MM.1S (cell line): ENCODE measurements at regions not wholly inside any gene's neighbourhood (a gene's known extent, or its start where the extent isn't known, plus 50 kb on each side); places are given as distances from the start of the nearest gene placed in this dataset.
A peak's percentile ranks its signal among the peaks of the same experiment; 100 is the strongest.
"Not testable (repeated sequence)": the region's sequence is repeated elsewhere in the genome, so short reads cannot be mapped to it uniquely, and the experiment has no call there.

Experiments used
- DNase-seq: peaks from one replicate; pipeline ENCODE4 v3.0.0-alpha.2; 2015
- H2AFZ ChIP-seq: fragments of 300-600 bp; sonication (generic); 2 replicates; pipeline ENCODE4 v1.6.0; 2016; ENCODE audit warnings: antibody characterized with exemption, low read length
- H3F3A ChIP-seq: fragments of 300-600 bp; sonication (generic); 2 replicates; pipeline ENCODE4 v1.6.1; 2016; ENCODE audit warnings: mild to moderate bottlenecking, antibody characterized with exemption, low read length, moderate library complexity, mixed read lengths; ENCODE audit not compliant: insufficient read depth
- H3K27ac ChIP-seq: fragments of 300-600 bp; sonication (generic); 2 replicates; pipeline ENCODE4 v1.5.1; 2016; ENCODE audit warnings: mild to moderate bottlenecking, low read length
- H3K27me3 ChIP-seq: fragments of 300-600 bp; sonication (generic); replicated peaks from 2 replicates; pipeline ENCODE4 v1.6.0; 2016; ENCODE audit warnings: low read length; ENCODE audit not compliant: insufficient read depth
- H3K36me3 ChIP-seq: fragments of 300-600 bp; sonication (generic); replicated peaks from 2 replicates; pipeline ENCODE4 v1.6.1; 2016; ENCODE audit warnings: mild to moderate bottlenecking, low read length, mixed read lengths; ENCODE audit not compliant: insufficient read depth
- H3K4me1 ChIP-seq: fragments of 300-600 bp; sonication (generic); 2 replicates; pipeline ENCODE4 v1.6.1; 2016; ENCODE audit warnings: low read length, mixed read lengths
- H3K4me2 ChIP-seq: fragments of 300-600 bp; sonication (generic); 2 replicates; pipeline ENCODE4 v1.6.0; 2016; ENCODE audit warnings: low read depth, low read length
- H3K4me3 ChIP-seq: fragments of 300-600 bp; sonication (generic); 2 replicates; pipeline ENCODE4 v1.5.1; 2016; ENCODE audit warnings: low read length, mixed read lengths
- H3K79me2 ChIP-seq: fragments of 300-600 bp; sonication (generic); 2 replicates; pipeline ENCODE4 v1.6.1; 2016; ENCODE audit warnings: mixed run types, low read length, mixed read lengths
- H3K9ac ChIP-seq: fragments of 300-600 bp; sonication (generic); 2 replicates; pipeline ENCODE4 v1.6.1; 2016; ENCODE audit warnings: low read length, mixed read lengths
- H3K9me2 ChIP-seq: fragments of 300-600 bp; sonication (generic); replicated peaks from 2 replicates; pipeline ENCODE4 v1.6.1; 2016; ENCODE audit warnings: mild to moderate bottlenecking, low read length, mixed read lengths; ENCODE audit not compliant: insufficient read depth
- H3K9me3 ChIP-seq: fragments of 300-600 bp; sonication (generic); replicated peaks from 2 replicates; pipeline ENCODE4 v1.6.1; 2016; ENCODE audit warnings: mild to moderate bottlenecking, low read length, mixed read lengths; ENCODE audit not compliant: insufficient read depth
- H4K20me1 ChIP-seq: fragments of 300-600 bp; sonication (generic); 2 replicates; pipeline ENCODE4 v1.6.1; 2016; ENCODE audit warnings: mild to moderate bottlenecking, low read length, moderate library complexity, mixed read lengths; ENCODE audit not compliant: insufficient read depth
- CTCF ChIP-seq: fragments of 300-600 bp; sonication (generic); IDR thresholded peaks from 2 replicates; pipeline ENCODE4 v1.5.1; 2016; ENCODE audit warnings: antibody characterized with exemption, low read length, mixed read lengths
- EZH2 ChIP-seq: fragments of 300-600 bp; sonication (generic); optimal IDR thresholded peaks from 2 replicates; pipeline ENCODE3; 2017; ENCODE audit warnings: low read depth, mild to moderate bottlenecking, antibody characterized with exemption, low read length, mixed read lengths
- EZH2phosphoT487 ChIP-seq: fragments of 300-600 bp; sonication (generic); IDR thresholded peaks from 2 replicates; pipeline ENCODE4 v1.6.1; 2018; ENCODE audit warnings: antibody characterized with exemption, low read length

GRCh38 chr1:197841158-197841557 is 61.3 kb upstream of the C1orf53 start:
- no peaks in the 10 kb centered on the region for H3K79me2 ChIP-seq
- H3K27me3 ChIP-seq = no peaks in the 10 kb centered on the region
- H3K9me2 ChIP-seq = no peaks in the 10 kb centered on the region
- H3K36me3 ChIP-seq = no peaks in the 10 kb centered on the region
- no peak overlapping the region for H3K27ac ChIP-seq
- H4K20me1 ChIP-seq = no peaks in the 10 kb centered on the region
- H3K9ac ChIP-seq = no peak overlapping the region
- H2AFZ ChIP-seq = no peak overlapping the region
- DNase-seq = no peak
- H3F3A ChIP-seq = no peaks in the 10 kb centered on the region
- no peaks in the 10 kb centered on the region for H3K9me3 ChIP-seq
- H3K4me3 ChIP-seq = no peak overlapping the region
- no peaks in the 10 kb centered on the region for H3K4me1 ChIP-seq
- H3K4me2 ChIP-seq = no peak overlapping the region
- TF ChIP-seq EZH2phosphoT487 (no peak), EZH2 (no peak), CTCF (no peak)

GRCh38 chr1:197839786-197840185 is 62.6 kb upstream of the C1orf53 start:
- not testable (repeated sequence) for H3K79me2 ChIP-seq, H3K9ac ChIP-seq, H4K20me1 ChIP-seq, H3K27ac ChIP-seq, H2AFZ ChIP-seq, H3K36me3 ChIP-seq, H3K9me3 ChIP-seq, DNase-seq, H3F3A ChIP-seq, H3K4me2 ChIP-seq, H3K4me3 ChIP-seq, H3K27me3 ChIP-seq, H3K9me2 ChIP-seq, H3K4me1 ChIP-seq

- H3K27me3 ChIP-seq = no peaks in the 10 kb centered on the region
- no peak overlapping the region for H3K4me2 ChIP-seq
- no peaks in the 10 kb centered on the region for H3K36me3 ChIP-seq
- no peaks in the 10 kb centered on the region for H3K9me3 ChIP-seq
- no peak overlapping the region for H2AFZ ChIP-seq
- H3K9ac ChIP-seq = no peak overlapping the region
- H3K79me2 ChIP-seq = no peaks in the 10 kb centered on the region
- no peak for DNase-seq
- no peaks in the 10 kb centered on the region for H3K9me2 ChIP-seq
- no peaks in the 10 kb centered on the region for H3K4me1 ChIP-seq
- no peak overlapping the region for H3K4me3 ChIP-seq
- TF ChIP-seq CTCF = no peak
- no peak for TF ChIP-seq EZH2phosphoT487
- no peak for TF ChIP-seq EZH2
- no peaks in the 10 kb centered on the region for H3F3A ChIP-seq
- no peaks in the 10 kb centered on the region for H4K20me1 ChIP-seq
- no peak overlapping the region for H3K27ac ChIP-seq
These were observed 63.6 kb upstream of the DENND1B start for GRCh38 chr1:197838836-197839235.

GRCh38 chr1:197837911-197838310 is 62.6 kb upstream of the DENND1B start:
- H3K4me2 ChIP-seq = no peak overlapping the region
- H3K27ac ChIP-seq = no peak overlapping the region
- no peak overlapping the region for H3K9ac ChIP-seq
- H3K36me3 ChIP-seq = no peaks in the 10 kb centered on the region
- no peaks in the 10 kb centered on the region for H3K79me2 ChIP-seq
- no peaks in the 10 kb centered on the region for H3K4me1 ChIP-seq
- no peak overlapping the region for H2AFZ ChIP-seq
- no peak for DNase-seq
- H4K20me1 ChIP-seq = no peaks in the 10 kb centered on the region
- H3K9me2 ChIP-seq = no peaks in the 10 kb centered on the region
- no peak overlapping the region for H3K4me3 ChIP-seq
- H3K9me3 ChIP-seq = no peaks in the 10 kb centered on the region
- no peaks in the 10 kb centered on the region for H3F3A ChIP-seq
- H3K27me3 ChIP-seq = no peaks in the 10 kb centered on the region
- no peak for TF ChIP-seq EZH2
- TF ChIP-seq CTCF = no peak
- no peak for TF ChIP-seq EZH2phosphoT487

- H3K9me2 ChIP-seq, H3K9ac ChIP-seq, H3K79me2 ChIP-seq, H3K4me2 ChIP-seq, H3K27ac ChIP-seq, H3F3A ChIP-seq, H3K9me3 ChIP-seq, H3K4me3 ChIP-seq, H3K27me3 ChIP-seq, H3K4me1 ChIP-seq, H3K36me3 ChIP-seq, H2AFZ ChIP-seq, H4K20me1 ChIP-seq, DNase-seq: not testable (repeated sequence)
These were observed 61.1 kb upstream of the DENND1B start for GRCh38 chr1:197836356-197836755.

GRCh38 chr1:197829011-197829410 is 53.7 kb upstream of the DENND1B start:
- 0 out of 2 replicates have a peak overlapping the region, but pooled peaks have one; percentile 0 for H2AFZ ChIP-seq
- not testable (repeated sequence) for H4K20me1 ChIP-seq, H3K27me3 ChIP-seq, H3K36me3 ChIP-seq, H3K9me2 ChIP-seq, H3F3A ChIP-seq, H3K4me1 ChIP-seq, H3K79me2 ChIP-seq, H3K9me3 ChIP-seq, DNase-seq, H3K27ac ChIP-seq, H3K9ac ChIP-seq, H3K4me3 ChIP-seq
- peak overlapping the region; percentile 25; the same call in 1 of the 2 replicates for H3K4me2 ChIP-seq
